A673 (cell line): ENCODE measurements at regions not wholly inside any gene's neighbourhood (a gene's known extent, or its start where the extent isn't known, plus 50 kb on each side); places are given as distances from the start of the nearest gene placed in this dataset.

ENCODE experiments used
- BruUV-seq: library from RNA; stranded (reverse); fragments of 400-500 nt; replicated peaks from 2 replicates; lab custom pipeline; 2021; lab: Mats Ljungman, UMichigan
- CTCF ChIA-PET: fragments of 300-600 bp; sonication (Branson Sonifier 250); formaldehyde crosslinking; loops from one replicate; lab custom pipeline; 2022; ENCODE audit warnings: antibody characterized with exemption; lab: Charles Lee
- POLR2A ChIA-PET: fragments of 300-600 bp; sonication (Branson Sonifier 250); formaldehyde crosslinking; loops from one replicate; lab custom pipeline; 2022; ENCODE audit warnings: antibody characterized with exemption; ENCODE audit not compliant: low non-redundant PET; lab: Charles Lee
- DNase-seq: peaks from one replicate; pipeline ENCODE4 v3.0.0-alpha.2; 2015; ENCODE audit warnings: low spot score
- H3K27ac ChIP-seq: fragments of 200-600 bp; sonication (generic); 2 replicates; pipeline ENCODE4 v1.5.1; 2016; ENCODE audit warnings: mixed run types, low read depth, mild to moderate bottlenecking, mixed read lengths, antibody characterized with exemption, low read length; ENCODE audit not compliant: poor library complexity, severe bottlenecking
- H3K27me3 ChIP-seq: fragments of 200-600 bp; sonication (generic); replicated peaks from 2 replicates; pipeline ENCODE4 v1.6.1; 2017; ENCODE audit warnings: mixed run types, low read depth, mild to moderate bottlenecking, mixed read lengths, antibody characterized with exemption, low read length; ENCODE audit not compliant: insufficient read depth, poor library complexity
- H3K36me3 ChIP-seq: fragments of 200-600 bp; sonication (generic); 2 replicates; pipeline ENCODE4 v1.6.1; 2016; ENCODE audit warnings: mixed run types, mild to moderate bottlenecking, mixed read lengths, antibody characterized with exemption, low read length; ENCODE audit not compliant: insufficient read depth, poor library complexity, severe bottlenecking
- H3K4me1 ChIP-seq: fragments of 200-600 bp; sonication (generic); 2 replicates; pipeline ENCODE4 v1.6.1; 2017; ENCODE audit warnings: mixed run types, mild to moderate bottlenecking, mixed read lengths, antibody characterized with exemption, low read length; ENCODE audit not compliant: insufficient read depth, poor library complexity, severe bottlenecking
- H3K4me3 ChIP-seq: fragments of 200-600 bp; sonication (generic); 2 replicates; pipeline ENCODE4 v1.5.1; 2016; ENCODE audit warnings: low read depth, mixed run types, mild to moderate bottlenecking, mixed read lengths, low read length; ENCODE audit not compliant: poor library complexity, severe bottlenecking
- H3K9me3 ChIP-seq: fragments of 200-600 bp; sonication (generic); 2 replicates; pipeline ENCODE4 v1.6.1; 2016; ENCODE audit warnings: mixed run types, low read depth, mild to moderate bottlenecking, mixed read lengths, antibody characterized with exemption, low read length; ENCODE audit not compliant: poor library complexity, severe bottlenecking
- EZH2 ChIP-seq: fragments of 200-600 bp; sonication (generic); IDR thresholded peaks from 2 replicates; pipeline ENCODE4 v1.6.1; 2017; ENCODE audit warnings: borderline replicate concordance, low read depth, mild to moderate bottlenecking, mixed read lengths, antibody characterized with exemption, low read length; ENCODE audit not compliant: poor library complexity, severe bottlenecking
- intact Hi-C: fragments of 100-400 bp; cut with micrococcal nuclease; formaldehyde crosslinking; loops from one replicate; pipeline ENCODE4 v1.10.0; 2022; ENCODE audit not compliant: unreplicated experiment
- TF ChIP-seq, protein P1 (sequence below): fragments of 300-800, 200-600 bp; sonication (generic); conservative IDR thresholded peaks from 2 replicates; pipeline ENCODE4 v1.5.1; 2017; ENCODE audit warnings: low read depth, mild to moderate bottlenecking, antibody characterized with exemption, low read length, moderate library complexity, mixed read lengths

DNA sequence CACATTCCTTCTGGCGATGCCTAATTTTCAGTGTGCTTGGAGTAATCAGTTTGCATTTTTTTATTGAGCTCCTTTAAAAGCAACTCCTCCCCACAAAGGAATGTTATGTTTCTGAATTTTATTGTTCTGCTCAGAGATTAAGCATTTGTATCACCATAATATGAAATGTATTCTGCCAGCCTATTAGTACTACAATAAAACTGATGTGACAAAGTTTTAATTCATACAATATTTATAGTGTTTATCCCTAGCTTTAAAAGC, 236.9 kb upstream of the ASCC3 start:
- no peak overlapping the region for H3K27ac ChIP-seq
- BruUV-seq = no TSS peak
- H3K9me3 ChIP-seq = no peaks in the 10 kb centered on the region
- intact Hi-C loops = no loop called here
- H3K27me3 ChIP-seq = no peaks in the 10 kb centered on the region
- ChIA-PET POLR2A (no interaction called here), CTCF (no interaction called here)
- H3K4me1 ChIP-seq = peaks cover 37% of the 10 kb centered on the region
- no peaks in the 10 kb centered on the region for H3K36me3 ChIP-seq
- peak overlapping the region; percentile 25 for H3K4me3 ChIP-seq
- no peak for TF ChIP-seq EZH2
- TF ChIP-seq, protein P1, sequence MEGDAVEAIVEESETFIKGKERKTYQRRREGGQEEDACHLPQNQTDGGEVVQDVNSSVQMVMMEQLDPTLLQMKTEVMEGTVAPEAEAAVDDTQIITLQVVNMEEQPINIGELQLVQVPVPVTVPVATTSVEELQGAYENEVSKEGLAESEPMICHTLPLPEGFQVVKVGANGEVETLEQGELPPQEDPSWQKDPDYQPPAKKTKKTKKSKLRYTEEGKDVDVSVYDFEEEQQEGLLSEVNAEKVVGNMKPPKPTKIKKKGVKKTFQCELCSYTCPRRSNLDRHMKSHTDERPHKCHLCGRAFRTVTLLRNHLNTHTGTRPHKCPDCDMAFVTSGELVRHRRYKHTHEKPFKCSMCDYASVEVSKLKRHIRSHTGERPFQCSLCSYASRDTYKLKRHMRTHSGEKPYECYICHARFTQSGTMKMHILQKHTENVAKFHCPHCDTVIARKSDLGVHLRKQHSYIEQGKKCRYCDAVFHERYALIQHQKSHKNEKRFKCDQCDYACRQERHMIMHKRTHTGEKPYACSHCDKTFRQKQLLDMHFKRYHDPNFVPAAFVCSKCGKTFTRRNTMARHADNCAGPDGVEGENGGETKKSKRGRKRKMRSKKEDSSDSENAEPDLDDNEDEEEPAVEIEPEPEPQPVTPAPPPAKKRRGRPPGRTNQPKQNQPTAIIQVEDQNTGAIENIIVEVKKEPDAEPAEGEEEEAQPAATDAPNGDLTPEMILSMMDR = no peak
- DNase-seq = no peak

DNA sequence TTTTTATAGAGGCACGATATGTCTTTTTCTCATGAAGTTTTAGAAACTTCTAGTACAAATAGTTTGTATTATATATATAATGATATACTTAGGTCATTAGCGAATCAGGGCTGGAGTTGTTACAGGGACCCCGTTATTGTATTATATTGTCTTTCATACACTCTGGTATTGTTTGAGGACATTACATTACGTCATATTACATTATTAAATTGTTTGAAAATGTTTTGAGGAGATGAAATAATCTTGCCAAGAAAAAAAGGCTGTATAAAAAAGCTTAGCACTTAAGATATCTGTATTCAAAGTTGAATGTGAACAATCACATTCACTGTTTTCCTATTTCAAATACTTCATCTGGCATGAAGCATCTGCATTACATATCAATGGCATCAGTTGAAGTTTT, 239.6 kb upstream of the ASCC3 start:
- no peak for TF ChIP-seq EZH2
- TF ChIP-seq, protein P1 = no peak
- Histone ChIP-seq H3K27ac (no peak overlapping the region), H3K9me3 (peaks cover 6% of the 10 kb centered on the region), H3K27me3 (no peaks in the 10 kb centered on the region), H3K36me3 (peaks cover 6% of the 10 kb centered on the region), H3K4me3 (no peak overlapping the region), H3K4me1 (peaks cover 26% of the 10 kb centered on the region)
- DNase-seq = no peak
- CTCF ChIA-PET = no interaction called here
- no TSS peak for BruUV-seq
- POLR2A ChIA-PET = no interaction called here
- intact Hi-C loops = no loop called here

DNA sequence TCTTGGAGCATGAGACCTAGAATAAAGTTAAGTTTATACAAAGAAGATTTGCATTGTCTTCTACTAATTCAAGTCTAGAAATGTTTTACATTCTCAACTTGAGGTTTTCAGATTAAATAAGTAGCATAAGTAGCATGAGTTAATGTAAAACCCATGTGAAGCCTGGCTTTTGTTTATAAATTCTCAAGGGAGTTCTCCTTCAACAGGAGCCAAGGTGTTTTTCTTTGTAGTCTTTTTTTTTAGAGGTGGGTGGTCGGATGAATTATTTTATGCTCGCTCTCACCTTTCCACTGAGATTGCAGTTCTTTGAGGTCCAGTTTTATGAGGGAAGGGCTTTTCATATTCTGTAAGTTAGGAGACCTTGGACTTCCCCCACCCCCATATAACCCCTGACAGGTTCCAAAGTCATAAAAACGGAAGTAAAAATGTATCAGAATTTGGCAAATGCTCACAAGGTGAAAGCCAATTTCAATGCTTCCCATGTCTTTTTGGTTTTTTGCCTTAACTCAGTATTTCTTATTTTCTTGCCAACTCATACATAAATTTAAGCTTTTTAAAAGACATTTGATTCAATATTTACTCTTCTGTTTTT, 244.3 kb upstream of the ASCC3 start:
- no peak for TF ChIP-seq EZH2
- TF ChIP-seq, protein P1 = no peak
- CTCF ChIA-PET = no interaction called here

More for the DNA sequence above, 244.3 kb upstream of the ASCC3 start:
- no peak for DNase-seq
- Histone ChIP-seq H3K4me1 (peaks cover 5% of the 10 kb centered on the region), H3K27ac (no peak overlapping the region), H3K4me3 (no peak overlapping the region), H3K36me3 (peaks cover 6% of the 10 kb centered on the region), H3K9me3 (peaks cover 6% of the 10 kb centered on the region), H3K27me3 (no peaks in the 10 kb centered on the region)
- POLR2A ChIA-PET = no interaction called here
- BruUV-seq = no TSS peak
- intact Hi-C loops = no loop called here
